DOHH2 (cell line): ENCODE measurements at regions not wholly inside any gene's neighbourhood (a gene's known extent, or its start where the extent isn't known, plus 50 kb on each side); places are given as distances from the start of the nearest gene placed in this dataset.

Experiments used
- H3F3A ChIP-seq: fragments of 200-600 bp; sonication (generic), shearing (Covaris generic); 2 replicates; pipeline ENCODE4 v1.6.0; 2016; ENCODE audit warnings: antibody characterized with exemption, mild to moderate bottlenecking; ENCODE audit not compliant: control insufficient read depth, insufficient read depth
- H3K27ac ChIP-seq: fragments of 200-600 bp; sonication (generic); 2 replicates; pipeline ENCODE4 v1.5.1; 2014; ENCODE audit warnings: low read depth, mild to moderate bottlenecking, low read length, moderate library complexity
- H3K27me3 ChIP-seq: fragments of 200-600 bp; sonication (generic); 2 replicates; pipeline ENCODE4 v1.6.1; 2014; ENCODE audit warnings: mild to moderate bottlenecking, low read length, mixed read lengths; ENCODE audit not compliant: control insufficient read depth
- H3K36me3 ChIP-seq: fragments of 200-600 bp; sonication (generic); 2 replicates; pipeline ENCODE4 v1.6.1; 2014; ENCODE audit warnings: mild to moderate bottlenecking, low read length, moderate library complexity, mixed read lengths; ENCODE audit not compliant: control insufficient read depth
- H3K4me1 ChIP-seq: fragments of 200-600 bp; sonication (generic); 2 replicates; pipeline ENCODE4 v1.6.1; 2014; ENCODE audit warnings: mild to moderate bottlenecking, low read length, mixed read lengths; ENCODE audit not compliant: control insufficient read depth
- H3K4me2 ChIP-seq: fragments of 200-600 bp; sonication (generic); 2 replicates; pipeline ENCODE4 v1.6.0; 2014; ENCODE audit warnings: mild to moderate bottlenecking, low read length, moderate library complexity
- H3K4me3 ChIP-seq: fragments of 200-600 bp; sonication (generic); 2 replicates; pipeline ENCODE4 v1.5.1; 2014; ENCODE audit warnings: mild to moderate bottlenecking, low read length, mixed read lengths
- H3K79me2 ChIP-seq: fragments of 200-600 bp; sonication (generic); 2 replicates; pipeline ENCODE4 v1.6.1; 2014; ENCODE audit warnings: mild to moderate bottlenecking, low read length, mixed read lengths; ENCODE audit not compliant: control insufficient read depth
- H3K9me2 ChIP-seq: fragments of 200-600 bp; sonication (generic); replicated peaks from 2 replicates; pipeline ENCODE4 v1.6.1; 2014; ENCODE audit warnings: mild to moderate bottlenecking, low read length, mixed read lengths; ENCODE audit not compliant: control insufficient read depth
- H3K9me3 ChIP-seq: fragments of 200-600 bp; sonication (generic); 2 replicates; pipeline ENCODE4 v1.6.1; 2014; ENCODE audit warnings: antibody characterized with exemption, low read length, mixed read lengths; ENCODE audit not compliant: control insufficient read depth, insufficient read depth
- H4K20me1 ChIP-seq: fragments of 200-600 bp; sonication (generic); 2 replicates; pipeline ENCODE4 v1.6.0; 2014; ENCODE audit warnings: low read depth, mild to moderate bottlenecking, antibody characterized with exemption, low read length, moderate library complexity; ENCODE audit not compliant: control insufficient read depth, insufficient read depth
- CTCF ChIP-seq: fragments of 200-600 bp; sonication (generic); IDR thresholded peaks from one replicate; pipeline ENCODE4 v1.5.1; 2014; ENCODE audit warnings: antibody characterized with exemption, mild to moderate bottlenecking, low read depth, low read length; ENCODE audit not compliant: poor library complexity, severe bottlenecking
- EZH2phosphoT487 ChIP-seq: fragments of 200-600 bp; sonication (generic); IDR thresholded peaks from 2 replicates; pipeline ENCODE4 v1.6.1; 2017; ENCODE audit warnings: borderline replicate concordance, mild to moderate bottlenecking, antibody characterized with exemption, low read length, moderate library complexity, mixed read lengths

- no peak overlapping the region for H3K4me2 ChIP-seq
- H3K79me2 ChIP-seq = no peaks in the 10 kb centered on the region
- H3K9me3 ChIP-seq = no peaks in the 10 kb centered on the region
- H3K27me3 ChIP-seq = no peaks in the 10 kb centered on the region
- H3K4me3 ChIP-seq = no peak overlapping the region
- TF ChIP-seq EZH2phosphoT487 (no peak), CTCF (no peak)
- H3K9me2 ChIP-seq = no peaks in the 10 kb centered on the region
- H3K36me3 ChIP-seq = no peaks in the 10 kb centered on the region
- no peak overlapping the region for H3K27ac ChIP-seq
- H4K20me1 ChIP-seq = no peaks in the 10 kb centered on the region
- H3F3A ChIP-seq = no peaks in the 10 kb centered on the region
- H3K4me1 ChIP-seq = no peaks in the 10 kb centered on the region
Observed at GRCh38 chr2:58852905-58853304, 611.8 kb upstream of the FANCL start.

- H3K36me3 ChIP-seq = no peaks in the 10 kb centered on the region
- H3K79me2 ChIP-seq = no peaks in the 10 kb centered on the region
- H3K9me3 ChIP-seq = no peaks in the 10 kb centered on the region
- H4K20me1 ChIP-seq = no peaks in the 10 kb centered on the region
- H3K4me3 ChIP-seq = no peak overlapping the region
- no peaks in the 10 kb centered on the region for H3F3A ChIP-seq
- TF ChIP-seq EZH2phosphoT487 = no peak
- TF ChIP-seq CTCF = no peak
- no peak overlapping the region for H3K27ac ChIP-seq
- no peaks in the 10 kb centered on the region for H3K4me1 ChIP-seq
- H3K27me3 ChIP-seq = no peaks in the 10 kb centered on the region
- no peak overlapping the region for H3K4me2 ChIP-seq
- no peaks in the 10 kb centered on the region for H3K9me2 ChIP-seq
Observed at GRCh38 chr2:58852243-58852642, 611.1 kb upstream of the FANCL start.

- Histone ChIP-seq H3K9me3 (no peaks in the 10 kb centered on the region), H3K9me2 (no peaks in the 10 kb centered on the region), H3K36me3 (no peaks in the 10 kb centered on the region), H3F3A (no peaks in the 10 kb centered on the region), H3K27me3 (no peaks in the 10 kb centered on the region), H3K27ac (no peak overlapping the region), H4K20me1 (no peaks in the 10 kb centered on the region), H3K4me3 (no peak overlapping the region), H3K4me2 (no peak overlapping the region), H3K4me1 (no peaks in the 10 kb centered on the region), H3K79me2 (no peaks in the 10 kb centered on the region)
- no peak for TF ChIP-seq CTCF
Observed at GRCh38 chr2:58851598-58851997, 610.5 kb upstream of the FANCL start.

GRCh38 chr2:58845011-58845410 lies 603.9 kb upstream of the FANCL start:
- H3K9me3 ChIP-seq = no peaks in the 10 kb centered on the region
- TF ChIP-seq EZH2phosphoT487 (no peak), CTCF (no peak)
- H3K4me3 ChIP-seq = no peak overlapping the region
- H3K27ac ChIP-seq = no peak overlapping the region
- no peaks in the 10 kb centered on the region for H3K4me1 ChIP-seq
- H3K36me3 ChIP-seq = no peaks in the 10 kb centered on the region
- H3K9me2 ChIP-seq = no peaks in the 10 kb centered on the region
- H3K79me2 ChIP-seq = no peaks in the 10 kb centered on the region
- no peaks in the 10 kb centered on the region for H3F3A ChIP-seq
- no peak overlapping the region for H3K4me2 ChIP-seq
- no peaks in the 10 kb centered on the region for H3K27me3 ChIP-seq
- no peaks in the 10 kb centered on the region for H4K20me1 ChIP-seq
